HG03095 (cell line): ENCODE measurements at regions not wholly inside any gene's neighbourhood (a gene's known extent, or its start where the extent isn't known, plus 50 kb on each side); places are given as distances from the start of the nearest gene placed in this dataset.

Experiments
- ATAC-seq: cut with Tn5 transposase; IDR thresholded peaks from one replicate; pipeline ENCODE4 v1.9.1; 2021; ENCODE audit warnings: moderate library complexity; ENCODE audit not compliant: unreplicated experiment

- ATAC-seq: no peak
Measured at GRCh38 chr18:46291149-46291548, 187.0 kb downstream of the HAUS1 start.

DNA sequence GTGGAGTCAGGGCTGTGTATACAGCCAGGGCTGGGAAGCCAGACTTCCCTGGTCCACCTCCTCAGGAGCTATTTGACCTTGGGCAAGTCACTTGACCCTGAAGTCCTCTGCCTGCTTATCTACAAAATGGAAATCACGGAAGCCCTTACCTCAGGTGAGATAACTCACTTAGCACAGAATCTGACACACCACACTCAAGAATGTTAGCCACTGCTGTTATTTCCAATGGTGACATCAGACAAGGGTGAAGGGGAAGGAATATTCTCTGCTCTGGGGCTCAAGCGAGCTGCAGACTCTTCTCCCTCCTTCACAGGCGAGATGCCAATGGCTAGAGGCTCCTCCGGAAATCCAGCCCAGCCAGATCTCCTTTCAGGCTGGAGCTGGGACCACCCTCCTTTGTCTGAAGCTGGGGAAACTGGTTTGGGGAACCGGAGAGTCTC, 189.6 kb downstream of the HAUS1 start:
- no peak for ATAC-seq

- no peak for ATAC-seq
Measured at GRCh38 chr18:46294318-46294717, 190.1 kb downstream of the HAUS1 start.

- ATAC-seq: no peak
Measured at GRCh38 chr18:46294751-46295150, 190.6 kb downstream of the HAUS1 start.

GRCh38 chr18:46295416-46295815, 191.2 kb downstream of the HAUS1 start:
- ATAC-seq: no peak

GRCh38 chr18:46296656-46297055, 192.5 kb downstream of the HAUS1 start:
- ATAC-seq: no peak

DNA sequence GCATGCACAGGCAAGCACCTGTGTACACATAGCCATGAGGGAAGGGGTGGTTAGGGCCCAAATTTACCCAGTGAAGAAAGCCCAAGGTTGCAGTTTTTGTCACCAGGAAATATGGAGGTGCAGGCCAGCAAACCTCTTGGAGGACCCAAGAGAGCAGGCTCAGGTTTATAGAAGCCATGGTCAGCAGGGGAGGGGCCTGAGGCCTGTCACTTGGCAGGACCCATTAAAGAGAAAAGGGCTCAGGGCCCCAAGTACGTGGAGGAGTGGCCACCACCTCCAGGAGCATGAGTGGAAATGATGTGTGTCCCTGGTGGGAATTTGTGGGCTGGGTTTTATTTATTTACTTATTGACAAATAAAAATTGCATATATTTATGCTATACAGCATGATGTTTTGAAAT, 192.9 kb downstream of the HAUS1 start:
- no peak for ATAC-seq

- ATAC-seq: no peak
Measured at GRCh38 chr18:46297621-46298020, 193.4 kb downstream of the HAUS1 start.

- no peak for ATAC-seq
Measured at GRCh38 chr18:46298511-46298910, 194.3 kb downstream of the HAUS1 start.

DNA sequence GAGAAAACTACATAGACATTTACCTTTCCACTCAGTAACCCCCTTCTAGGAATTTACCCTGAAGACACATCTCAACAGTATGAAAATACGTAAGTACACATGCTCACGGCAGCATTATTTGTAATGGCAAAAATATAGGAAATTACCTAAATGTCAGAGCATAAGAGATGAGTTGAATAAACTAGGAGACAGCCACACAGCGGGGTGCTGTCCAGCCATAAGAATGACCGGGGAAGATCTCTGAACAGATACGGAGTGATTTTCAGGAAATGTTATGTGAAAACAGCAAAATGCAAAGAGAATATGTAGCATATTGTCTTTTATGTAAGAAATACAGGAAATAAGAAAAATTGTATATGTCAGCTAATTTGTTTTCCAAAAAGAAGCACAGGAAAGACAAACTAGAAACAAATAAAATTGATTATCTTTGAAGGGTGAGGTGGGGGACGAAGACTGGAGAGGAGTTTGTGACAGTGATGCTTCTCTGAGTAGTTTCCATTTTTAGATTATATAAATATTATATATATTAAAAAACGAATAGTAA, 195.4 kb downstream of the HAUS1 start:
- ATAC-seq: no peak

GRCh38 chr18:46301081-46301480, 196.9 kb downstream of the HAUS1 start:
- ATAC-seq: no peak

DNA sequence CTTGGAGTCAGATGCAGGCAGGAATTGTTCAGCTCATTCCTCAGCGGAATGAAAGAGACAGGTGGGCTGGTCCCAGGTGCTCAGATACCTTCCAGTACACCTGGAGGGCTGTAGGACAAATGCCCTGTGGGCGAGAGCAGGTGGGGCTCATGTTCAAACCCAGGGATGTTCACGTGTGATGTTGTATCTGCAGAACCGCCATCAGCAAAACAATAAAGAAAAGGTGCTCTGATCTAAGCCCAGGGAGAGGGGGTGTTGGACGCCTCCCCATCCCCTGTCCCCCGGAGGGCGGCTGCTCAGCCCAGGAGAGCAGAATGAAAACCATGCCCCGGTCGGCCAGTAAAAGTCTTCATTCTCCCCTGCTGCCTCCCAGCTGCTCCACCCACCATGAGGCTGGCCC, 197.4 kb downstream of the HAUS1 start:
- ATAC-seq: no peak

- ATAC-seq: no peak
Measured at GRCh38 chr18:46302528-46303485, 198.6 kb downstream of the HAUS1 start.

GRCh38 chr18:46310258-46310657, 206.1 kb downstream of the HAUS1 start:
- no peak for ATAC-seq

- no peak for ATAC-seq
Measured at GRCh38 chr18:46310675-46311345, 206.6 kb downstream of the HAUS1 start.

GRCh38 chr18:46311491-46311890, 207.3 kb downstream of the HAUS1 start:
- no peak for ATAC-seq

DNA sequence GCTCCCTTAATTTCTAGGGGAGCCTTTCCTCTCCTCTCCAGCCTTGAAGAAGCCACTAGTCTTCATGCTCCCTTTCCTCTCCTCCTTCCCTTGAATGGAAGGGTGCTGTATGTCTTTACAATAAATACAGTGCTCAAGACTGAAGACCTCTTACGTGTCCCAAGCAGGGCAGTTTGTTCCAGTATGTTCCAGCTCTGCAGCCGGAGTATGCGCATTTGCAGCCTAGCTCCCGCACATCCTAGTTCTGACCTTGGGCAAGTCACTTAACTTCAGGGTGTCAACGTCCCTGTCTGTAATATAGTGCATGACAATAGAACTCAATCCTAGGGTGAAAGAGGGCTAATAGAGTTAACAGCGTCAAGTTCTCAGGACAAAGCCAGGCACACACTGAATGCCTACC, 208.0 kb downstream of the HAUS1 start:
- no peak for ATAC-seq

DNA sequence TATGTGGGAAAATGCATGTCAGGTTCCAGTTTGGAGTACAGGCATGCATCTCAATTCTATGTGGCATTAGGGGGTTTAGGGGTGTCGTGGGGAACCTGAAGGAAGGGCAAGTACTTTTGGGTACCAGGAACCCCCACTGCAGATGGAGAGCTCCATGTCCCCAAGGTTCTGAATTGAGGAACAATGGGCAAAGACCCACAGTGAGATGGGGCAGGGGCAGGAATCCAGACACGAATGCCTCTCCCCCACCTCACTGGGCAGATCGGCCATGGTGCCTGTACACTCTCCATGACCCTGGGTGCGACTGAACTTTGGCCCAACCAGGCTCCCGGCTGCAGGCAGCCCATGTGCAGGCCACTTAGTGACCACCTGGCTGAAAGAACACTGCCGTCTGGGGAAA, 209.3 kb downstream of the HAUS1 start:
- no peak for ATAC-seq

GRCh38 chr18:46314011-46314410, 209.8 kb downstream of the HAUS1 start:
- no peak for ATAC-seq

DNA sequence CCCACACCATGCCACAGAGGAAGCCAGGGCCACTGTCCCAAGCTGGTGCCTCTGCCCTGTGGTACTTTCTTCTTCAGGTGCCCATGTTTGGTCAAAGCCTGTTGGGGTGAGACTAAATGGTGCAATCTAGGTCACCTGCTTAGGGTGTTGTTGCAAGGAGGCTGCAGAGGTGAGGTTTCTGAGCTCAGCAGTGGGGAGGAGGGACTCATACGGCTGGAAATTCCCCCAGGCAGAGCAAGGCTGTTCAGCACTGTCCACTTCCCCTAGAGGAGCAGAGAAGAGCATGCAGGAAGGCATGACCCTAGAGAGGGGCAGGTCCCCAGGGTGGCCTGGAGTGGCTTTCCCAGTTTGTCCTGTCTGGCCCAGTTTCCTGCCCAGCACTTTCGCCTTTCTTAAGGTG, 211.0 kb downstream of the HAUS1 start:
- ATAC-seq: no peak

DNA sequence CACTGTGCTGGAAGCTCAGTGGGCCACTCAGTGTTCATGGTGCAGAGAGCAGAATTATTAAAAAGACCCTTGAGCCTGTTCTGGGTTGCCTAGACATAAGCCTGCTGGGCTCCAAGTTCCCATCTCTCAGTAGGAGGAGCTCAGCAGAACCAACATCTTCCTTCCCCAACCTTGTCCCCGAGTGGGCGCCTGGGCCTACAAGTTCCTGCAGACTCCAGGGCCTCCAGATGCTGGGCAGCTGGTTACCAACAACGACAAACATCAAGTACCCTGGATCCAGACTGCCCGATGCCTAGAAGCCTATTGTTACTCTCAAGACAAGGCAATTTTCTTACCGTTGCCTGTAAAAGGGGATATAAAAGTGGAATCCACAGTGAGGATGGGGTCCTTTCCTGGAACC, 214.2 kb downstream of the HAUS1 start:
- no peak for ATAC-seq

DNA sequence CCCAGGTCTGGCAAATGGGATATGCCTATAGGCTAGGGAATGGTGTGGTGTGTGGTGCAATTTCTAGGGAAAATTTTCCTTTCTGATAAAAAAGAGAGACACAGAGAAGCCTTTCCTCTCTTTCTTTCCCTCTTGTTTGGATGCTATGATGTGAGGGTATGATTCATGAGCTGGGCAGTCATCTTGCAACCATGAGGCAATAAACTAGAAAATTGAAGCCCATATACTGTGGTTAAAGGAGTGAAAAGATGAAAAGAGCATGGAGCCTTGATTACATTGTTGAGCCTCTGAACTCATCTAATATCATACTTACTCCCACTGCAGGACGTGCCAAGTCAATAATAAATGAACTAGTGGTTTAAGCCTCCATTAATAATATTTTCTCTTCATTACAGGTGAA, 215.6 kb downstream of the HAUS1 start:
- ATAC-seq: no peak
